ENCODE measurements at regions not wholly inside any gene's neighbourhood (a gene's known extent, or its start where the extent isn't known, plus 50 kb on each side); places are given as distances from the start of the nearest gene placed in this dataset.
"Not testable (repeated sequence)": the region's sequence is repeated elsewhere in the genome, so short reads cannot be mapped to it uniquely, and the experiment has no call there.

DNA sequence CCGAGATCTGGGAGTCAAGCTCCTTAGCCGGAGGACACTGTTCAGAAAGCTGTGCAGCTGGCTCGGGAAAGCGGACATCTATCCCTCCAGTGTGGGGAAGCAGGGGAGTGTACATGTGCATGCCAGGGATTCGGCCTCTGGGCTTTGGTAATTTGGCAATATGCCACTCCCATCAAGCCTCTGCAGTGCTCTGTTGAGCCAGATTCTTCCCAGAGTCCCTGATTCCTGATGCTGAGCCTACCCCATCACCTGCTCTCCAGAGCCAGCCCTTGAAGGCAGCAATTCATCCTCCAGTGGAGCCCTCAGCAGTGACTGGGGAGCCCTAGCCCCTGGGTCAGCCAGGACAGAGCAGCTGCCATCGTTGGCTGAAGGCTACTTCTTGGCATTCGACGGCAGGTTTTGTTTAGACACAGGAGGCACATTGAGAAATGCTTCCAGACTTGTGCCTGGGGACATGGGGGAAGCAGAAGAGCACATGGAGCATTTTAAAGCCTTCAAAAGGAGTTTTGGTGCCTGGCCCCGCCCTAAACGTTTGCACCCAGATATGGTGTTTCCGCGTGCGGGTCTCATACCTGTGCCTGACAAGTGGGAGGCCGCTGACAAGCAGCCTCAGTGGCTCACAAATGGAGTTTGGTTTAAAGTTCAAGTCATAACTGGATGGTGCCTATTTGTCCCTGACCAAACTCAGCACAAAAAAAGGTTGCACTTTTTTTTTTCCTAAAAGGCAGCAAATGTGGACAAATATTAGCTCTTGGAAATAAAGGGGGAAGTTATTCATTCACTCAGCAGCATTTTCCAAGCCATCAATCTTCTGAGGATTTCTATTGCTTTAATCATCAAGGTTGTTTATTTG lies 272.8 kb downstream of the CYRIA start:
- no peak for DNase-seq (ENCODE audit: low read depth)

DNA sequence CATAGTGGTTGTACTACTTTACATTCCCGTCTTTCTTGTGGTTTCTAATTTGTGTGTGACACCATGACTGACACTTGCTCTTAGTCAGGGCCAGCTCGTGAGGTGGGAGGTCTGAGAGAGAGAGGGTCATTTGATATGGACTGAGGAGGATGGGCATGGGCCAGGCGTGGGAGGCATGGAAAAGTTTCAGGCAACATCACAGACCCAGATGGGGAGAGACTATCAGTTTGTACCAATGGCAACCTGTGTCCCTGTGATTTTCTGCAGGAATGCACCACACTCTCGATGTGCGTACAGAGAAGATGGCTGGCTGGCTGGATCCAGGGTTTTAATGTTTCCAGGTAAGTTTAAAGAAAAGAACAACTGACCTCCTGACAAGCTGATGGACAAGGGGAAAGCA lies 273.6 kb downstream of the CYRIA start:
- no peak for DNase-seq (ENCODE audit: low read depth)

DNA sequence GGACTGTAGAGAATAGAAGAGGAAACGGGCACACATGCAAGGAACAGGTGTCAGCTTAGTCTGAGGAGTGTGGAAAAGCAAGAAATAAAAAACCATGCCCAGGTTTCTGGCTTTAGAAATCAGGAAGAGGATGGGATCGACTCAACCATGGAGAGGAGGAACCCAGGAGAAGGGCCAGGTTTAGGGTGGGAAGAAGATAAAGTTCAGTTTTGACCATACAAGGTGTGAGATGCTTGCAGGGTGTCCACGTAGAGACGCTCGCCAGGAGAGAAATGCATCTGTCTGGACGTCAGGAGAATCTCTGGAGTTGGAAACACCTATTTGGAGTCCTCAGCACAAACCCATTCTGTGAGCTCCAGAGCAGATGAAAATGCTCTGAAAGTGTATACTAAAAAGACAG lies 275.1 kb downstream of the CYRIA start:
- DNase-seq (ENCODE audit: low read depth): no peak

DNA sequence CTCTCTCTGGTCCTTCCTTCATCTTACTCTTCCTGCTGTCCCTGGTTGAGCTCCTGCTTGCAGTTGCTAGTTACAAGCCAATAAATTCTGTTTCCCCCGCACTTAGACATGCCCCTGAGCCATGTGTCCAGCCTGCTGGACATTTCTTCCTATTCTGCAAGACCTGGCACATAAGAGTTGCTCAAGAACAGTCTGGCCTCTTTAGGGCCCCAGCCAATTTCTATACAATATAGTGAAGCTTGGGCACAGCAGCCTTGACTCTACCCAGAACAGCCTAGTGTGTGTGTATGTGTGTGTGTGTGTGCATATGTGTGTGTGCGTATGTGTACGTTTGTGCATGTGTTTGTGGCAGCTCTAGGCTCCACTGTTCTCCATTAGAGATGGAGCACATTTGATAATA lies 276.0 kb downstream of the CYRIA start:
- no peak for DNase-seq (ENCODE audit: low read depth)

DNA sequence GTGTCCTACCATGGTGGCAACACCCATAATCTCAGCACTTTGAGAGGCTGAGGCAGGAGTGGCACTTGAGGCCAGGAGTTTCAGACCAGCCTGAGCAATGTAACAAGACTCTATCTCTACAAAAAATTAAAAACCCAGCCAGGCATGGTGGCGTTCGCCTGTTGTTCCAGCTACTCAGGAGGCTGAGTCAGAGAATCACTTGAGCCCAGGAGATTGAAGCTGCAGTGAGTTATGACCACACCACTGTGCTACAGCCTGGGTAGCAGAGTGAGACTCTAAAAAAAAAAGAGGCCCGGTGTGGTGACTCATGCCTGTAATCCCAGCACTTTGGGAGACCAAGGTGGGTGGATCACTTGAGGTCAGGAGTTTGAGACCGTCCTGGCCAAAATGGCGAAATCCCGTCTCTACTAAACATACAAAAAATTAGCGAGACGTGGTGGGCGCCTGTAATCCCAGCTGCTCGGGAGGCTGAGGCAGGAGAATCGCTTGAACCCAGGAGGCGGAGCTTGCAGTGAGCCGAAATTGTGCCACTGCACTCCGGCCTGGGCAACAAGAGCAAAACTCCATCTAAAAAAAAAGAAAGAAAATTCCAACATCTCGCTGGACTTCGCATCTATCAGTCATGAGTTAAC lies 277.3 kb downstream of the CYRIA start:
- not testable (repeated sequence) for DNase-seq (ENCODE audit: low read depth)

DNA sequence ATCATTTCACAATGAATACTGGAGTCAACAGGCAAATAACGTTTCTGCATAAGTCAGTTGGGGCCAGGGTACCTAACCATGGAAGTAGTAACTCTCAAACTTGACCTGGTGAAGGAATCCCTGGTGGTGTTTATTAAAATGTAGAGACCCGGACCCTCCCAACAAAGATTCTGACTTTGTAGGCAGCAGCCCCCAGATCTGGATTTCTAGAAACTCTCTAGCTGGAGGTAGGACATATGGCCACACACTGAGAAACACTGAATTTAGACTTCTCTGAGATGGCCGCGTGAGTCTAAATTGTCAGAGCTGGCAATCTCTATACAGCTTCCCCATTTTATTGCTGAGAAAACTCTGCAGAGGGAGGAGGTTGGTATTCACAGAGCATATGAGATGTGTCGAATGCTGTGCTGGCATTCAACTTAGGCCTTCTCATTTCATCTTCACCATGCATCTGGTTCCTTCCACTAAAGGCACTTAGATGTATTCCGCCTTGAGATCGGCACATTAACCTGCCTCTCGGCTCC lies 278.1 kb downstream of the CYRIA start:
- no peak for DNase-seq (ENCODE audit: low read depth)

DNA sequence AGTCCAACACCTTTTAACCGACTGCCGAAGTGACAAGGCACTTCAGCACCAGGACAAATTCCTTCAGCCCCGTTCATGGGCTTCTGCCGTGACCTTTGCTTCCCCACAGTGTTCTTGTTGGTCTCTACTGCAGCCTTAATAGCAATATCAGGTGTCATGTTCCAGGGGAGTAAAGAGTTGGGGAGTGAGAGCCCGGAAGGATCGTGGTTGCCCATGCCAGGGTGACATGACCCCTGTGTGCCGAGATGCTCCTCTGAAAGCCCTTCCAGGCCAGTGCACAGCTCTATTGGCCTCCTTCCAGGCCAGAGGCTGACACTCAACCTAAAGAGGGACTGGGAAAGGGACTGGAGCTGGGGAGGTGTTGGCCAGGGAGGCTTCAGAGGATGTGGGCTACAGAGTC lies 279.2 kb downstream of the CYRIA start:
- DNase-seq (ENCODE audit: low read depth): no peak

DNA sequence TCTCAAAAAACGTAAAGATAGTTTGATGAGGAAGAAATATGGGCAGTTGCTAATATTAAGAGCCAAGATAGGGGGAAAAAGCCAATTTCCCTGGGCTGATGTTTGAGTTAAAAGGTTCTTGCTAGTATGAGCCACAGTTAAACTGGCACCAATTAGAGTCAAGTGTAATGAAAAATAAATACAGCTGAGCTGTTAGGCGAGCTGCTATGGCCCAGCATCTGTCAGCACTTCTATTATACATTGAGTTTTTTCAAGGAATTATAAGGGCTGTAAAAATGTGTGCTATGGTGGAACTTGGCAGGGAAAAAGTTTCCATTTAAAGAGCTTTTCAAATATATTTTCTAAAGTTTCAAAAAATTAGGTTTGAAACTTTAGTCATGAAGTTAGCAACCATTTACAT lies 279.6 kb downstream of the CYRIA start:
- DNase-seq (ENCODE audit: low read depth): no peak

DNA sequence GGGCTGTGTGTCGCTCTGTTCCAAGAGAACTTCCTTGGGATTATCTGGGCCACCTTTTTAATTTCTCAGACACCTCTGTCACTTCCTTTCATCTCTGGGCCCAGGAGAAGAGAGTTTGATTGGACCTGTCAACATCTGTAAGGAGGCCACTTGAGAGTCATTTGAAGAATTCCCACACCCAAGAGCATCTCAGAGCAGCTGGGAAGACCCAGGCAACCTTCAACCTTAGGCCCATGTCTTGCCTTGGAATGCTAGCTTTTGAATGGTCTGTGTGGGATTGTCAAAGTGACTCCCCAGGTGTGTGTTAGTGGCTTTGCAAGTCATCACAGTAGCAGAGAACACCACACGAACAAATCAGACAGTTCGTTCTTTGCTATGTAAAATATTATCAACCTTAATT lies 280.3 kb downstream of the CYRIA start:
- DNase-seq (ENCODE audit: low read depth): no peak

DNA sequence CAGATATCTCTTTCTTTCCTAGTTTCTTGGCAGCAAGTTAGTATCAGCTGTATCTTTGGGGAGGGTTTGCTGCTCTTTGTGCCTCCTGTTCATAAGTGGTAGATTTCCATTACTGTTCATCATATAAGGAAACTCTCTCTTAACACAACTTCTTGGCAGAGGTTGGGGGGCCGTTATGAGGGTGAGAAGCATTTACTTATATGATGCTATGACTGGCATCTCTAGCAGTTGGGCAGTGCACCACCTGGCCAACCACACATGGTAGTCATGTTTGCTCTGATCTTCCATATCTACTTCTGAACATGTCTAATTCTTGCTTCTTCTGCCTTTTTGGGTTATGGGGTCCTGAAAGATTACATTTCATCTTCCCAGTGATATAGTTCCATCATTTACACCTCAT lies 282.2 kb downstream of the CYRIA start:
- no peak for DNase-seq (ENCODE audit: low read depth)

DNA sequence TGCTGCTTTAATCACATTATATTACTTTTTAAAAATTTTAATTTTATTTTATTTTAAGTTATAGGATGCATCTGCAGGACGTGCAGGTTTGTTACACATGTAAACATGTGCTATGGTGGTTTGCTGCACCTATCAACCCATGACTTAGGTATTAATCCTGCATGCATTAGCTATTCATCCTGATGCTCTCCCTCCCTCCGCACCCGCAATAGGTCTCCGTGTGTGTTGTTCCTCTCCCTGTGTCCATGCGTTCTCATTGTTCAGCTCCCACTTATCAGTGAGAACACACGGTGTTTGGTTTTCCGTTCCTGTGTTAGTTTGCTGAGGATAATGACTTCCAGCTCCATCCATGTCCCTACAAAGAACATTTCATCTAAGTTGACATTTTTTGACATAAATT lies 283.2 kb downstream of the CYRIA start:
- DNase-seq (ENCODE audit: low read depth): no peak

DNA sequence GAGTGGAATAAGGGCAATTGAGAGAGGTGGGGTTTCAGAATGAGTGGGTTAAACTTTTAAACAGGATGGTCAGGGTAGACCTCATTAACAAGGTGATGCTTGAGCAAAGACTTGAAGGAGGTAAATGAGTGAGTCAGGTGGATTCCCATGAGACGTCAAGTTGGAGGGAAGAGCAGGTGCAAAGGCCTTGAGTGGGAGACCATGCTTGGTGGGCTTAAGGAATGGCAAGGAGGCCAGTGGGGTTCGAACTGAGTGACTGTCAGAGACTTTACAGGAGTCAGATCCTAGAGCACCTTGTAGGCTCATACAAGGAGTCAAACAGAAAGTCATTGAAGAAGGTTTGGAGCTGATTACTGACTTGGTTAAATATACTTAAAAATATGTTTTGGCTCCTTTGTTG lies 284.1 kb downstream of the CYRIA start:
- no peak for DNase-seq (ENCODE audit: low read depth)

DNA sequence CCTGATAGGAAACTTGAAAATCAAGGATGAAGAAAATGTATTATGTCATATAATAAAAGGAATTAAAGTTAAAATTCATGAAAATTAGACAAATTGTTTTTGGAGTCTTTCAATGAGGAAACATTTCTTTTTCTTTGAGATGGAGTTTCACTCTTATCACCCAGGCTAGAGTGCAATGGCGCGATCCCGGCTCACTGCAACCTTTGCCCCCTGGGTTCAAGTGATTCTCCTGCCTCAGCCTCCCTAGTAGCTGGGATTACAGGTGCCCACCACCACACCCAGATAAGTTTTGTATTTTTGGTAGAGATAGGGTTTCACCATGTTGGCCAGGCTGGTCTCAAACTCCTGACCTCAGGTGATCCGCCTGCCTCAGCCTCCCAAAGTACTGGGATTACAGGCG lies 285.7 kb downstream of the CYRIA start:
- not testable (repeated sequence) for DNase-seq (ENCODE audit: low read depth)

DNA sequence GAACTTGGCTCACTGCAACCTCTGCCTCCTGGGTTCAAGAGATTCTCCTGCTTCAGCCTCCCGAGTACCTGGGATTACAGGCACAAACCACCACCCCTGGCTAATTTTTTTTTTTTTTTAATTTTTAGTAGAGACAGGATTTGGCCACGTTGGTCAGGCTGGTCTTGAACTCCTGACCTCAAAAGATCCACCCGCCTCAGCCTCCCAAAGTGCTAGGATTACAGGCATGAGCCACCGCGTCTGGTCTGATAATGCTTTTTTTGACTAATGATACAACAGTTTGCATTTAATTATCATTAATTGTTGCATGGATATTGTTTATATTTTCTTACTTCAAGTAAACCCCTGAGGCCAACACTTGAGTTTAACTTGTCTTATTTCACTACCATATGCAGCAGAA lies 286.6 kb downstream of the CYRIA start:
- not testable (repeated sequence) for DNase-seq (ENCODE audit: low read depth)

DNA sequence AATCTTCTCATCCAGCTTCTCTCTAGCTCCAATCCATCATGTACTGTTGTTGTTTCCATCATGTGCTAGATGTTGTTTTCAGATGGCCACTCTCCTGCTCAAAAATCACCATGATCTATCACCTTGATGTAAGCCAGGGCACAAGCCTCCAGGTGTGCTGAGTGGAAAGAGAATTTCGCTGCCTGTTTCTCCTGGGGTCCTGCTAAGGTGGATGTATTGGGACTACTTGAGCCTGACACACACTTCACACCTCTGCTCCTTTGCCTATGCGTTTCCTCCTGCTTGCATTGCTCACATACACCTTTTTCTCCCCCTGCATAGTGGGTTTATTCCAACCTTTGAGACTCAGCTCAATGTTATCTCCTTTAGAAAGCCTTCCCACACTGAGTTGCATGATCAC lies 287.6 kb downstream of the CYRIA start:
- no peak for DNase-seq (ENCODE audit: low read depth)

DNA sequence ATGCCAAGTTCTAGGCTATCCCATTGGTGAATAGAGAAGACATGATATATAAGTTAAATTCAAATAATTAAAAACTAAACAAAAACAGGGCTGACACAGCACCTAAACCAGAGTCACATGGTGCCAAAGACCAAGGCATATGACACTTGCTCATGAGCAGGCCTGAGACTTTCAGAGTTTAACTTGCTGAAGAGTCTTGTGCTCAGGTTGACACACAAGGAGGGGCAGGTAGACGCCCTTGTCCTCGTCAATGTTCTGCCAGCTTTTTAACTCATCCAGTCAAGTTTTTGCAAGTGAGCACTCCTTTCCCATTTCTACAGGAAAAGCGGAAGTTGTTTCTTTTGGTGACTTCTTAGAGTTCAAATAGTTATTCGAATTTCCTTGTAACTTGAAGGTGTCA lies 289.7 kb downstream of the CYRIA start:
- DNase-seq (ENCODE audit: low read depth): no peak

DNA sequence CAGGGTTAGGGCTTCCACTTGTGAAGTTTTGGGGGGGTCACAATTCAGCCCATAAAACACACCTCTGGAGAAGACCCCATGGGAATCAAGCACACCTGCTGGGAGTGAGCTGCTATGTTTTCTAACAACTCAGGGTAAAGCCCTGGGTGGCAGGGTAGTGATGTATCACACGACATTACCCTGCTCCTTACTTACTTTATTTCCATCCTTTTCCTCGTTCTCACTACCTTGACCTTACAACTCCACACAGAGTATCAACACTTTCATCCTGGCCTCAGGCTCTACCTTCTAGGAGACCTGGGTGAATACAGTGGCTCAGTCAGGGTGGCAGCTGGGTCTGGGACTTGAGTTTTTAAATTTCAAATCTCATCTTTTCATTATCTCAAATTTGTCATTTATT lies 290.3 kb downstream of the CYRIA start:
- no peak for DNase-seq (ENCODE audit: low read depth)

DNA sequence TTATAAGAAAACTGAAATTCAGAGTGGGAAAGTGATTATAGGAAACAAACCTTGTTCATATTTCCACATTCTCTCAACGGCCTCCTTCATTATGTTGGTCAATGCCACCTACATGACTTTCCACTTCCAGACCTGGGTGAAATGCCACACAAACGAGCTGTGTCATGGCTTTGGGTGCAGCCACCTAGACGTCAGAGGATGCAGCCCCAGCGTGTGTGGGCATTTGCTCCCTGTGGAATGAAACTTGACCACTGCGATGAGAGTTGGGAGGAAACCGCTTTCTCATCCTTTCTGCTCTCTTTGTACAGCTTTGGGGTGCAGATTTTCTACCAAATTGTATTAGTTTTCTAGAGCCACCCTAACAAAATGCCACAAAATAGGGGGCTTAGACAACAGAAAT lies 291.0 kb downstream of the CYRIA start:
- no peak for DNase-seq (ENCODE audit: low read depth)

DNA sequence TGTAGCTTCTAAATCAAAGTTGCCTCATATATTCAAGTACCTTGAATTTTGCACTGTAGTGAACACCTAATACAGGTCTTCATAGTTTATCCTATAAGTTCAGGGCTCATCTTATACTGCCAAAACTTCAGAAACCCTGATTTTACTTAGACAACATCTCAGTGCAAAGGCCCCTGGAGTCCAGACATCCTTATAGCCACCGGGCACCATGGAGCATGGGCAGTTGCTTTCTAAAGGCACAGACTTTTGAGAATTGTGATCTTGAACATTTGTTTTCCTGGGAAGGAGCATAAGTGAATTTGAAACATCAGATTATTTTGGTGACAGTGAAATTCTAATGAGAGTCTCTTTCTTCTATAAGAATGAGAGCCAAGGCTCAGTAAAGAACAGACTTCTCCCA lies 292.3 kb downstream of the CYRIA start:
- no peak for DNase-seq (ENCODE audit: low read depth)

DNA sequence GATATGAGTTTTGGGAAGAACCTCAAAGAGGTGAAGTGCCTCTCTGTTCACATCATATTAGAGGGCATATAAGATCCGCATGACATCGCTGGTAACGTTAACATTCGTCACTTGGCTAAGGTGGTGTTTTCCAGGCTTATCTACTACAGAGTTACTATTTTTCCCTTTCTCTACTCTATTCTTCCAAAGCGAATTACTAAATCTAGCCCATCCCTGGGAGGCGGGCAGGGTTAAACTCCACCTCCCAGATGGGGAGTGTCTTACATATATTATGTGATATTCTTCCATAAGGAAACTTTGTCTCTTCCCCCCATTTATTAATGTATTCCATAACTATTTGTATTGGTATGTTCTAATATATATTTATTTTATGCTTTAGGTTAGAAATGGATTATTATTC lies 293.9 kb downstream of the CYRIA start:
- no peak for DNase-seq (ENCODE audit: low read depth)

DNA sequence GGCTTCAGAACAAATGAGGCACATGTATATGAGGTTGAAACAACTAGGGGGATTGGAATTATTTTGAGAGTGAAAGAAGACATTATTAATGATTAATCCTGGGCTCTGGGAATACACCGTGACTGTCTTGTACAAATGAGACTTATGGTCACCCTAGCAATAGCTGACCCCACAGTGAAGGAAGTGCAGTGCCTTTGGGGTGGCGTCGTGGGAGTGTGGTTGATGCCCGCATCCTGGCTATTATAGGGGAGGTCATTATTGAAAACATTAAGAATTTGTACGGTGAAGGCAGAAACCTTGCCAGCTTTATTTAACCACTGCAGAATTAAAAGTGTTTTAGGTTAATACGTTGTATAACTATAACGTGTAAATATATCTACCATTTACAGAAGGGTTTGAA lies 296.7 kb downstream of the CYRIA start:
- DNase-seq (ENCODE audit: low read depth): no peak

DNA sequence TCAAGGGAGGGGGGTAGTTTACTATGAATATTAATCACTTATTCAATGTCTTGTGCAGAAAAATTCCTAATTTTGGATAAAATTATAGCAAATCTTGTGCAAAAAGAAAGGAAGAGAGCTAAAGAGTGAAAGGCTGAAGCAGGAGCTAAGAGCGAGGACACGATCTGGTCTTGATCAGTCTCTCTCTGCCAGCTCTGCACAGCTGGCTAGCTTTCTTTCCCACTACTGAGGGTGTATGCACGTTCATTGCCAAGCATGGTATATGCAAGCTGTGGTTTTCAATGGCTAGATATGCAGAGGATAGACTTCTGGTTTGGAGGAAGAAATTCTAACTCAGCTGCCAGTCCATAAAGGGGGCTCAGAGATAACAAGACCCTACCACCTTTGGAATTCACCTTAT lies 297.3 kb downstream of the CYRIA start:
- DNase-seq (ENCODE audit: low read depth): no peak

DNA sequence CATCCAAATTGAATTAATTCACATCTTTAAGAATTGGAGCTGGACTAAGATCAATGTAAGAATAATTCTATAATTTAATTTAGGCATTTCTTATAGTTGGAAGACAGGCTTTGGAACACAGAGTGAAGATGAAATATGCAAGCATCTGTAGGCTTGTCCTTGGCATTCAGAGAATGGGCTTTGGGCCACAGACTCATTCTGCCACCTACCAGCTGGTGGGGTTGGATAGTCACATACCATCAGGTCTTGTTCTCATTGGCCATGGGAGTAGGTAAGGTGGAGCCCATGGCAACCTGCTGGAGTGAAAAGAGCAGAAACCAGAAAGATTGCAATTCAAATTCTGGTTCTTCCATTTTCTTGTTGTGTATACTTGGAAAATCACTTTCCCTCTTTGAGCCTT lies 300.3 kb downstream of the CYRIA start:
- no peak for DNase-seq (ENCODE audit: low read depth)

DNA sequence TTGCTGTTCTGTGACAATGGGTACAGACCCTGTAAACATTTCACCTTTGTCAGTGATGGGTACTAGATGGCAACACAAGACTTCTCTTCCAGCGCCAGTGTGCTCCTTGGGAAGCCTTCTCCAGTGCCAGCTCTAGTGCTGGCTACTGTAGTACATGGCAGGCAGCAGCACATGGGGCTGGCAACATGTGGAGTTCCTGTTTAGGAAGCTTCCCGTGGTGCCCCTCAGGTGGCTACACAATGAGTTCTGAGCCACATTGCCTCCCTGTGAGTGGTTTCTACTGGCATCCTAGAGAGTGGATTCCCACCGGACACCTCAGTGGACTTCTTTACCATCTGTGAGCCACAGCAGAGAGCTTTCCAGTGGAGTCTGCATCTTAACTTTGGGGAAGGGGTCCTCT lies 302.1 kb downstream of the CYRIA start:
- no peak for DNase-seq (ENCODE audit: low read depth)

All from activated T-helper 1 cell treated with Interleukin-2 at 50 U/mL for 16 hours (primary cell).